H1 (cell line): ENCODE measurements at regions not wholly inside any gene's neighbourhood (a gene's known extent, or its start where the extent isn't known, plus 50 kb on each side); places are given as distances from the start of the nearest gene placed in this dataset.
A peak's percentile ranks its signal among the peaks of the same experiment; 100 is the strongest.

Experiments
- CTCF ChIA-PET: fragments of 300-600 bp; sonication (Branson Sonifier 250); formaldehyde crosslinking; loops from one replicate; lab custom pipeline; 2021; ENCODE audit not compliant: partially characterized antibody; lab: Charles Lee
- POLR2A ChIA-PET: fragments of 300-600 bp; sonication (Branson Sonifier 250); formaldehyde crosslinking; loops from one replicate; lab custom pipeline; 2021; ENCODE audit warnings: inconsistent platforms; ENCODE audit not compliant: partially characterized antibody; lab: Charles Lee
- DNase-seq, 2 experiments: peaks; one replicate each; pipeline versions ENCODE4 v3.0.0 to v3.0.0-alpha.2; 2010 to 2022; ENCODE audit warnings: low spot score in 2 of 2, low read depth in 1 of 2, mixed read lengths in 1 of 2
- FAIRE-seq: peaks from 2 replicates; lab custom pipeline; 2011; peaks lifted over from hg19 to GRCh38; lab: Jason Lieb, UNC
- H2AFZ ChIP-seq: 2 replicates; pipeline ENCODE4 v1.8.1; 2012; ENCODE audit warnings: low read length, inconsistent platforms
- H2AK5ac ChIP-seq: 2 replicates; pipeline ENCODE4 v1.6.1; 2013; ENCODE audit warnings: low read depth, low read length
- H2BK120ac ChIP-seq: replicated peaks from 2 replicates; pipeline ENCODE3; 2013; ENCODE audit warnings: low read depth, low read length, inconsistent platforms
- H2BK12ac ChIP-seq: 2 replicates; pipeline ENCODE4 v1.6.1; 2013; ENCODE audit warnings: low read depth, low read length
- H2BK15ac ChIP-seq: 2 replicates; pipeline ENCODE4 v1.6.1; 2013; ENCODE audit warnings: low read length
- H2BK20ac ChIP-seq: 2 replicates; pipeline ENCODE4 v1.6.1; 2013; ENCODE audit warnings: low read length
- H2BK5ac ChIP-seq: 2 replicates; pipeline ENCODE4 v1.6.1; 2013; ENCODE audit warnings: low read depth, low read length
- H3K14ac ChIP-seq: 2 replicates; pipeline ENCODE4 v1.6.1; 2013; ENCODE audit warnings: inconsistent platforms; ENCODE audit not compliant: insufficient read length
- H3K18ac ChIP-seq: 2 replicates; pipeline ENCODE4 v1.6.1; 2013; ENCODE audit warnings: low read length; ENCODE audit errors: extremely low read depth
- H3K23ac ChIP-seq: 2 replicates; pipeline ENCODE4 v1.6.1; 2013; ENCODE audit warnings: inconsistent platforms; ENCODE audit not compliant: insufficient read length
- H3K23me2 ChIP-seq: 2 replicates; pipeline ENCODE4 v1.6.1; 2013; ENCODE audit warnings: low read depth, low read length
- H3K27ac ChIP-seq: 2 replicates; pipeline ENCODE4 v1.6.1; 2011; ENCODE audit warnings: low read depth, low read length, inconsistent platforms
- H3K27me3 ChIP-seq, 4 experiments: replicated peaks in 1 of 4; 1 replicate in 1 of 4; 2 replicates in 3 of 4; pipeline versions ENCODE4 v1.6.1 to v1.8.1; 2011 to 2013; ENCODE audit warnings: low read length in 3 of 4, mild to moderate bottlenecking in 3 of 4, inconsistent platforms in 2 of 4, mixed read lengths in 2 of 4, moderate library complexity in 1 of 4; ENCODE audit not compliant: control insufficient read depth in 3 of 4, insufficient read depth in 3 of 4; ENCODE audit errors: extremely low read depth in 1 of 4
- H3K36me3 ChIP-seq, 4 experiments: 2 replicates each; pipeline versions ENCODE4 v1.6.1 to v1.8.1; 2011 to 2013; ENCODE audit warnings: mild to moderate bottlenecking in 4 of 4, low read length in 3 of 4, moderate library complexity in 2 of 4, control low read depth in 1 of 4, inconsistent platforms in 1 of 4; ENCODE audit not compliant: insufficient read depth in 4 of 4, control insufficient read depth in 2 of 4
- H3K4ac ChIP-seq: replicated peaks from 2 replicates; pipeline ENCODE3; 2013; ENCODE audit warnings: low read length, low read depth, mixed read lengths, inconsistent platforms; ENCODE audit not compliant: insufficient read length
- H3K4me1 ChIP-seq, 4 experiments: replicated peaks in 1 of 4; 1 replicate in 1 of 4; 2 replicates in 3 of 4; pipeline versions ENCODE4 v1.6.1 to v1.8.1; 2011 to 2013; ENCODE audit warnings: low read length in 3 of 4, inconsistent platforms in 2 of 4, mixed read lengths in 1 of 4; ENCODE audit not compliant: insufficient read depth in 4 of 4, control insufficient read depth in 3 of 4
- H3K4me2 ChIP-seq, 2 experiments: 2 replicates each; pipeline versions ENCODE4 v1.6.1 to v1.8.1; 2011 to 2013; ENCODE audit warnings: low read depth in 2 of 2, low read length in 2 of 2, control low read depth in 1 of 2, inconsistent platforms in 1 of 2, mild to moderate bottlenecking in 1 of 2; ENCODE audit not compliant: insufficient read depth in 1 of 2
- H3K4me3 ChIP-seq, 4 experiments: fragments of 200-600, 300-600 bp in 1 of 4; sonication (generic), shearing (Covaris generic), sonication (Bioruptor Twin) in 1 of 4; 2 replicates each; pipeline versions ENCODE4 v1.5.1 to v1.8.1; 2011 to 2016; ENCODE audit warnings: low read length in 4 of 4, low read depth in 3 of 4, control low read depth in 2 of 4, inconsistent platforms in 2 of 4, mild to moderate bottlenecking in 2 of 4, mixed read lengths in 1 of 4, moderate library complexity in 1 of 4; ENCODE audit not compliant: insufficient read depth in 2 of 4; ENCODE audit errors: extremely low read depth in 1 of 4
- H3K56ac ChIP-seq: replicated peaks from 2 replicates; pipeline ENCODE3; 2013; ENCODE audit warnings: low read depth, mild to moderate bottlenecking, mixed read lengths, low read length, inconsistent platforms; ENCODE audit not compliant: insufficient read length
- H3K79me1 ChIP-seq: 2 replicates; pipeline ENCODE4 v1.6.1; 2013; ENCODE audit warnings: low read depth, low read length, control low read depth
- H3K79me2 ChIP-seq, 2 experiments: 2 replicates each; pipeline versions ENCODE4 v1.6.1 to v1.8.1; 2012 to 2013; ENCODE audit warnings: low read length in 2 of 2, mild to moderate bottlenecking in 2 of 2, inconsistent platforms in 1 of 2; ENCODE audit not compliant: insufficient read depth in 2 of 2, control insufficient read depth in 1 of 2
- H3K9ac ChIP-seq, 4 experiments: replicated peaks in 1 of 4; 1 replicate in 1 of 4; 2 replicates in 3 of 4; pipeline versions ENCODE4 v1.6.1 to v1.8.1; 2011 to 2013; ENCODE audit warnings: low read depth in 3 of 4, low read length in 3 of 4, control low read depth in 2 of 4, mild to moderate bottlenecking in 2 of 4, moderate library complexity in 2 of 4, inconsistent platforms in 1 of 4; ENCODE audit errors: extremely low read depth in 1 of 4
- H3K9me3 ChIP-seq, 2 experiments: 2 replicates each; pipeline versions ENCODE4 v1.6.1 to v1.8.1; 2012 to 2013; ENCODE audit warnings: mild to moderate bottlenecking in 2 of 2, moderate library complexity in 2 of 2, control low read depth in 1 of 2, inconsistent platforms in 1 of 2, low read depth in 1 of 2, low read length in 1 of 2, mixed read lengths in 1 of 2; ENCODE audit not compliant: insufficient read depth in 2 of 2
- H4K20me1 ChIP-seq, 2 experiments: replicated peaks in 1 of 2; 2 replicates each; pipeline versions ENCODE3 to v1.8.1; 2011 to 2013; ENCODE audit warnings: inconsistent platforms in 2 of 2, low read length in 2 of 2, mild to moderate bottlenecking in 1 of 2; ENCODE audit not compliant: insufficient read depth in 2 of 2, control insufficient read depth in 1 of 2
- H4K5ac ChIP-seq: 2 replicates; pipeline ENCODE4 v1.6.1; 2013; ENCODE audit warnings: low read length, low read depth, mixed read lengths, inconsistent platforms; ENCODE audit not compliant: insufficient read length
- H4K8ac ChIP-seq: 2 replicates; pipeline ENCODE4 v1.8.0; 2013; ENCODE audit warnings: mild to moderate bottlenecking, moderate library complexity, low read length, inconsistent platforms; ENCODE audit not compliant: insufficient read depth; ENCODE audit errors: extremely low read depth
- H4K91ac ChIP-seq: replicated peaks from 2 replicates; pipeline ENCODE3; 2013; ENCODE audit warnings: low read length, mixed read lengths, inconsistent platforms; ENCODE audit not compliant: insufficient read length
- JUND ChIP-seq: IDR thresholded peaks from 2 replicates; pipeline ENCODE4 v1.6.1; 2011; ENCODE audit warnings: mild to moderate bottlenecking, improper control_type of control experiment, low read length
- KDM4A ChIP-seq: IDR thresholded peaks from one replicate; pipeline ENCODE4 v1.7.1; 2012; ENCODE audit warnings: low read depth, mild to moderate bottlenecking, moderate library complexity, low read length, inconsistent platforms; ENCODE audit not compliant: severe bottlenecking
- RNF2 ChIP-seq: fragments of 200-900, 300-1000 bp; sonication (generic); IDR thresholded peaks from 2 replicates; pipeline ENCODE4 v1.7.1; 2016; ENCODE audit warnings: borderline replicate concordance, low read depth, mild to moderate bottlenecking, antibody characterized with exemption, low read length; ENCODE audit not compliant: poor library complexity, severe bottlenecking; ENCODE audit errors: missing control alignments
- WGBS, 2 experiments: shearing (Covaris generic) in 1 of 2; methylation state at CpG; one replicate each; pipeline versions ENCODE4 v1.1.6 to v1.1.7; 2013 to 2015; ENCODE audit warnings: low lambda C conversion rate in 2 of 2, mixed read lengths in 2 of 2, inconsistent platforms in 1 of 2, low coverage in 1 of 2, missing lambda C conversion rate in 1 of 2; ENCODE audit not compliant: insufficient replicate concordance in 2 of 2, insufficient coverage in 1 of 2, insufficient read length in 1 of 2; ENCODE audit errors: extremely low coverage in 1 of 2, missing lambda C conversion rate in 1 of 2; 5-methylcytosine and 5-hydroxymethylcytosine counted together

GRCh38 chr1:234911787-234912186 lies 216.8 kb downstream of the TOMM20 start:
- H3K4ac ChIP-seq = no peak overlapping the region
- H3K23me2 ChIP-seq = no peaks in the 10 kb centered on the region
- H3K4me2 ChIP-seq = no peak overlapping the region
- H2BK5ac ChIP-seq = peak overlapping the region; percentile 62; the same call in 1 of the 2 replicates
- H3K14ac ChIP-seq = no peak overlapping the region
- 85% methylated on average over 8 of the region's 8 CpGs; no CpG with 5 or more reads in 1 of the 2 experiments for WGBS, 2 experiments
- no peaks in the 10 kb centered on the region for H3K36me3 ChIP-seq
- ChIA-PET POLR2A (no interaction called here), CTCF (interaction anchor here (1.2 to 1.5 kb wide), 2 partner anchors 64 to 89 kb away, joined by 3 read pairs; no protein-coding TSS in a partner anchor)
- no peaks in the 10 kb centered on the region for H3K79me1 ChIP-seq
- FAIRE-seq (no peak), DNase-seq (no peak)
- H2BK120ac ChIP-seq = no peak overlapping the region
- no peak overlapping the region for H2BK15ac ChIP-seq
- H4K5ac ChIP-seq = no peak overlapping the region
- H3K27me3 ChIP-seq = peaks cover 0 to 2% (median 0%) of the 10 kb centered on the region in 4 experiments; a peak in 1 of 7 replicates
- peak overlapping the region; percentile 23; the same call in 1 of the 2 replicates for H2BK20ac ChIP-seq
- no peak overlapping the region for H3K27ac ChIP-seq
- no peak overlapping the region for H3K23ac ChIP-seq
- H4K91ac ChIP-seq = peak overlapping the region; percentile 14
- no peak overlapping the region for H3K56ac ChIP-seq
- no peak overlapping the region for H3K18ac ChIP-seq
- H2AK5ac ChIP-seq = peak overlapping the region; percentile 56; the same call in 1 of the 2 replicates
- no peaks in the 10 kb centered on the region for H4K20me1 ChIP-seq
- no peak overlapping the region for H3K4me3 ChIP-seq
- no peak overlapping the region for H3K9ac ChIP-seq
- no peaks in the 10 kb centered on the region for H3K9me3 ChIP-seq
- H4K8ac ChIP-seq = no peak overlapping the region
- peak overlapping the region; percentile 75; the same call in 1 of the 2 replicates for H2BK12ac ChIP-seq
- TF ChIP-seq KDM4A (no peak), RNF2 (no peak), JUND (no peak)
- H3K79me2 ChIP-seq = no peaks in the 10 kb centered on the region
- H3K4me1 ChIP-seq = peaks cover 2 to 10% (median 9%) of the 10 kb centered on the region in 4 experiments
- H2AFZ ChIP-seq = peak overlapping the region; percentile 26; the same call in 1 of the 2 replicates
